LNCAP (cell line): ENCODE measurements at regions not wholly inside any gene's neighbourhood (a gene's known extent, or its start where the extent isn't known, plus 50 kb on each side); places are given as distances from the start of the nearest gene placed in this dataset.

Experiments
- CTCF ChIP-seq: fragments of 450-650 bp; IDR thresholded peaks from 2 replicates; pipeline ENCODE4 v1.5.1; 2017; ENCODE audit warnings: mild to moderate bottlenecking

- TF ChIP-seq CTCF = no peak
Measured at GRCh38 chr4:182142176-182143085, 100.8 kb upstream of the TENM3 start.

GRCh38 chr4:182143086-182143821 is 99.9 kb upstream of the TENM3 start:
- no peak for TF ChIP-seq CTCF

- TF ChIP-seq CTCF = no peak
Measured at GRCh38 chr4:182143822-182144625, 99.2 kb upstream of the TENM3 start.

GRCh38 chr4:182144626-182145333 is 98.4 kb upstream of the TENM3 start:
- no peak for TF ChIP-seq CTCF

GRCh38 chr4:182145334-182145905 is 97.8 kb upstream of the TENM3 start:
- no peak for TF ChIP-seq CTCF

- no peak for TF ChIP-seq CTCF
Measured at GRCh38 chr4:182147391-182147790, 95.8 kb upstream of the TENM3 start.
